GM23338 (cell line): ENCODE measurements at regions not wholly inside any gene's neighbourhood (a gene's known extent, or its start where the extent isn't known, plus 50 kb on each side); places are given as distances from the start of the nearest gene placed in this dataset.

Source experiments
- ATAC-seq: fragments of 200-7000 bp; cut with Tn5 transposase; 3 replicates; pipeline ENCODE4 v1.9.1; 2020
- DNase-seq: peaks from one replicate; pipeline ENCODE4 v3.0.0-alpha.2; 2015; ENCODE audit warnings: low spot score
- H2AFZ ChIP-seq: fragments of 200-600 bp; sonication (generic); 2 replicates; pipeline ENCODE4 v1.8.0; 2016; ENCODE audit warnings: antibody characterized with exemption, mild to moderate bottlenecking, moderate library complexity
- H3F3A ChIP-seq: fragments of 200-600 bp; sonication (generic); replicated peaks from 2 replicates; pipeline ENCODE4 v1.8.0; 2017; ENCODE audit warnings: antibody characterized with exemption, mixed run types, low read depth
- H3K27ac ChIP-seq: fragments of 200-600 bp; sonication (generic); 2 replicates; pipeline ENCODE4 v1.6.1; 2016; ENCODE audit warnings: low read depth
- H3K27me3 ChIP-seq: fragments of 200-600 bp; sonication (generic); 2 replicates; pipeline ENCODE4 v1.8.0; 2016; ENCODE audit warnings: mild to moderate bottlenecking, mixed run types, moderate library complexity; ENCODE audit not compliant: insufficient read depth
- H3K36me3 ChIP-seq: fragments of 200-600 bp; sonication (generic); 2 replicates; pipeline ENCODE4 v1.8.0; 2016; ENCODE audit warnings: mild to moderate bottlenecking; ENCODE audit not compliant: insufficient read depth
- H3K4me1 ChIP-seq: fragments of 200-600 bp; sonication (generic); 2 replicates; pipeline ENCODE4 v1.8.0; 2016; ENCODE audit warnings: mild to moderate bottlenecking, moderate library complexity; ENCODE audit not compliant: insufficient read depth
- H3K4me2 ChIP-seq: fragments of 200-600 bp; sonication (generic); 2 replicates; pipeline ENCODE4 v1.7.1; 2017; ENCODE audit warnings: mixed run types
- H3K4me3 ChIP-seq: fragments of 200-600 bp; sonication (generic); 2 replicates; pipeline ENCODE4 v1.6.1; 2016; ENCODE audit warnings: mixed run types
- H3K79me2 ChIP-seq: fragments of 200-600 bp; sonication (generic); replicated peaks from 2 replicates; pipeline ENCODE4 v1.8.0; 2017; ENCODE audit warnings: mild to moderate bottlenecking; ENCODE audit not compliant: insufficient read depth
- H3K9me2 ChIP-seq: fragments of 200-600 bp; sonication (generic); 2 replicates; pipeline ENCODE4 v1.8.0; 2017; ENCODE audit not compliant: insufficient read depth
- H4K20me1 ChIP-seq: fragments of 200-600 bp; sonication (generic); replicated peaks from 2 replicates; pipeline ENCODE4 v1.8.0; 2017; ENCODE audit warnings: mild to moderate bottlenecking; ENCODE audit not compliant: insufficient read depth
- H3K27ac Mint-ChIP-seq: 2 replicates; pipeline ENCODE4 v1.8.0; 2020; ENCODE audit warnings: inconsistent platforms, mild to moderate bottlenecking, moderate library complexity, mixed read lengths
- H3K27me3 Mint-ChIP-seq: 3 replicates; pipeline ENCODE4 v1.8.0; 2022; ENCODE audit warnings: low read depth, mild to moderate bottlenecking, moderate library complexity, mixed read lengths, inconsistent platforms; ENCODE audit not compliant: insufficient read depth, poor library complexity
- H3K36me3 Mint-ChIP-seq: 3 replicates; pipeline ENCODE4 v1.8.0; 2021; ENCODE audit warnings: low read depth, mild to moderate bottlenecking, inconsistent platforms, moderate library complexity, mixed read lengths
- H3K4me1 Mint-ChIP-seq: 3 replicates; pipeline ENCODE4 v1.8.0; 2020; ENCODE audit warnings: mild to moderate bottlenecking, inconsistent platforms, mixed read lengths
- H3K4me3 Mint-ChIP-seq: 3 replicates; pipeline ENCODE4 v1.8.0; 2021; ENCODE audit warnings: moderate library complexity, mild to moderate bottlenecking, inconsistent platforms, mixed read lengths
- H3K9me3 Mint-ChIP-seq: 3 replicates; pipeline ENCODE4 v1.8.0; 2020; ENCODE audit warnings: moderate library complexity, mild to moderate bottlenecking, inconsistent platforms, mixed read lengths
- CREB1 ChIP-seq: fragments of 250-450 bp; sonication (Bioruptor Pico); IDR thresholded peaks from 2 replicates; pipeline ENCODE4 v1.5.0; 2020; ENCODE audit warnings: low read depth, mild to moderate bottlenecking, moderate library complexity
- EZH2 ChIP-seq: fragments of 200-600 bp; sonication (generic); IDR thresholded peaks from one replicate; pipeline ENCODE4 v1.8.0; 2017; ENCODE audit warnings: antibody characterized with exemption, mild to moderate bottlenecking, low read depth; ENCODE audit not compliant: unreplicated experiment
- EZH2phosphoT487 ChIP-seq: fragments of 200-600 bp; sonication (generic); IDR thresholded peaks from one replicate; pipeline ENCODE4 v1.8.1; 2018; ENCODE audit warnings: antibody characterized with exemption; ENCODE audit not compliant: unreplicated experiment
- JUNB ChIP-seq: IDR thresholded peaks from one replicate; pipeline ENCODE4 v1.6.1; 2016; ENCODE audit warnings: antibody characterized with exemption; ENCODE audit not compliant: unreplicated experiment
- NANOG ChIP-seq: IDR thresholded peaks from 2 replicates; pipeline ENCODE4 v1.6.1; 2016; ENCODE audit warnings: antibody characterized with exemption, borderline replicate concordance
- POLR2AphosphoS5 ChIP-seq: IDR thresholded peaks from 2 replicates; pipeline ENCODE4 v1.6.1; 2016; ENCODE audit warnings: antibody characterized with exemption, low read depth
- STAT1 ChIP-seq: IDR thresholded peaks from one replicate; pipeline ENCODE4 v1.6.1; 2016; ENCODE audit warnings: antibody characterized with exemption; ENCODE audit not compliant: unreplicated experiment
- ZNF114 ChIP-seq: fragments of 250-450 bp; sonication (Bioruptor Pico); IDR thresholded peaks from 2 replicates; pipeline ENCODE4 v1.5.0; 2020; ENCODE audit warnings: mild to moderate bottlenecking, moderate library complexity
- ZNF331 ChIP-seq: fragments of 250-450 bp; sonication (Bioruptor Pico); IDR thresholded peaks from 2 replicates; pipeline ENCODE4 v1.5.0; 2020; ENCODE audit warnings: low read depth, mild to moderate bottlenecking, moderate library complexity
- TF ChIP-seq, protein P1 (sequence below), 2 experiments: fragments of 200-600 bp in 1 of 2; sonication (generic) in 1 of 2; conservative IDR thresholded peaks; 2 replicates each; pipeline versions ENCODE4 v1.5.1 to v1.6.1; 2016 to 2017; ENCODE audit warnings: antibody characterized with exemption in 2 of 2, low read depth in 2 of 2, mild to moderate bottlenecking in 2 of 2, moderate library complexity in 1 of 2
- TF ChIP-seq, protein P2 (sequence below): IDR thresholded peaks from one replicate; pipeline ENCODE4 v1.6.1; 2018; ENCODE audit warnings: antibody characterized with exemption; ENCODE audit not compliant: unreplicated experiment
- TF ChIP-seq, protein P3 (sequence below): fragments of 250-450 bp; sonication (Bioruptor Pico); IDR thresholded peaks from 2 replicates; pipeline ENCODE4 v1.5.0; 2020; ENCODE audit warnings: mild to moderate bottlenecking, moderate library complexity
- TF ChIP-seq, protein P4 (sequence below): IDR thresholded peaks from 2 replicates; pipeline ENCODE4 v1.6.1; 2016; ENCODE audit warnings: antibody characterized with exemption

DNA sequence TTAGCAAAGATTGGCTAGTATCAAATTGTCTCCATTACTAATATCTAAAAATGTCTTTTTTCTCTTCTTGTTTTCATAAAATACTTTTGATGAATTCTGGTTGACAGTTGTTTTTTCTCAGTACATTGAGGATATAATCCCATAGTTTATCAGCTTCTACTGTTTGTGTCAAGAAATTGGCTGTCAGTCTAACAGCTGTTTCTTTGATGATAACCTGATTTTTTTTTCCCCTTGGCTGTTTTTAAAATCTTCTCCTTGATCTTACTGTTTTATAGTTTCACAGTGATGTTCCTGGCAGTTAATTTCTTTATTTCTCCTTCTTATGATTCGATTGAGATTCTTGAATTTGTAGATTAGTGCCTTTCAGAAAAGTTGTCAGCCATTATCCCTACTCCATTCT is 315.3 kb upstream of the PMFBP1 start:
- Mint-ChIP-seq H3K27me3 (no peaks in the 10 kb centered on the region), H3K36me3 (no peaks in the 10 kb centered on the region), H3K4me3 (no peak overlapping the region), H3K4me1 (peaks cover 16% of the 10 kb centered on the region), H3K9me3 (no peaks in the 10 kb centered on the region), H3K27ac (no peak overlapping the region)
- Histone ChIP-seq H3K4me1 (peaks cover 4% of the 10 kb centered on the region), H3K4me2 (no peak overlapping the region), H3K4me3 (no peak overlapping the region), H3K79me2 (no peaks in the 10 kb centered on the region), H2AFZ (no peak overlapping the region), H3K9me2 (no peaks in the 10 kb centered on the region), H3K27ac (no peak overlapping the region), H3K36me3 (no peaks in the 10 kb centered on the region), H3F3A (no peaks in the 10 kb centered on the region), H3K27me3 (no peaks in the 10 kb centered on the region), H4K20me1 (no peaks in the 10 kb centered on the region)
- DNase-seq, result no peak
- ATAC-seq, result no peak
- no peak for TF ChIP-seq CREB1 (CRISPR knock-in tag)
- TF ChIP-seq, protein P1, sequence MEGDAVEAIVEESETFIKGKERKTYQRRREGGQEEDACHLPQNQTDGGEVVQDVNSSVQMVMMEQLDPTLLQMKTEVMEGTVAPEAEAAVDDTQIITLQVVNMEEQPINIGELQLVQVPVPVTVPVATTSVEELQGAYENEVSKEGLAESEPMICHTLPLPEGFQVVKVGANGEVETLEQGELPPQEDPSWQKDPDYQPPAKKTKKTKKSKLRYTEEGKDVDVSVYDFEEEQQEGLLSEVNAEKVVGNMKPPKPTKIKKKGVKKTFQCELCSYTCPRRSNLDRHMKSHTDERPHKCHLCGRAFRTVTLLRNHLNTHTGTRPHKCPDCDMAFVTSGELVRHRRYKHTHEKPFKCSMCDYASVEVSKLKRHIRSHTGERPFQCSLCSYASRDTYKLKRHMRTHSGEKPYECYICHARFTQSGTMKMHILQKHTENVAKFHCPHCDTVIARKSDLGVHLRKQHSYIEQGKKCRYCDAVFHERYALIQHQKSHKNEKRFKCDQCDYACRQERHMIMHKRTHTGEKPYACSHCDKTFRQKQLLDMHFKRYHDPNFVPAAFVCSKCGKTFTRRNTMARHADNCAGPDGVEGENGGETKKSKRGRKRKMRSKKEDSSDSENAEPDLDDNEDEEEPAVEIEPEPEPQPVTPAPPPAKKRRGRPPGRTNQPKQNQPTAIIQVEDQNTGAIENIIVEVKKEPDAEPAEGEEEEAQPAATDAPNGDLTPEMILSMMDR (conservative IDR thresholded peaks at IDR 0.05; ENCODE audit: low read depth in 2 of 2), result no peak
- TF ChIP-seq, protein P2, sequence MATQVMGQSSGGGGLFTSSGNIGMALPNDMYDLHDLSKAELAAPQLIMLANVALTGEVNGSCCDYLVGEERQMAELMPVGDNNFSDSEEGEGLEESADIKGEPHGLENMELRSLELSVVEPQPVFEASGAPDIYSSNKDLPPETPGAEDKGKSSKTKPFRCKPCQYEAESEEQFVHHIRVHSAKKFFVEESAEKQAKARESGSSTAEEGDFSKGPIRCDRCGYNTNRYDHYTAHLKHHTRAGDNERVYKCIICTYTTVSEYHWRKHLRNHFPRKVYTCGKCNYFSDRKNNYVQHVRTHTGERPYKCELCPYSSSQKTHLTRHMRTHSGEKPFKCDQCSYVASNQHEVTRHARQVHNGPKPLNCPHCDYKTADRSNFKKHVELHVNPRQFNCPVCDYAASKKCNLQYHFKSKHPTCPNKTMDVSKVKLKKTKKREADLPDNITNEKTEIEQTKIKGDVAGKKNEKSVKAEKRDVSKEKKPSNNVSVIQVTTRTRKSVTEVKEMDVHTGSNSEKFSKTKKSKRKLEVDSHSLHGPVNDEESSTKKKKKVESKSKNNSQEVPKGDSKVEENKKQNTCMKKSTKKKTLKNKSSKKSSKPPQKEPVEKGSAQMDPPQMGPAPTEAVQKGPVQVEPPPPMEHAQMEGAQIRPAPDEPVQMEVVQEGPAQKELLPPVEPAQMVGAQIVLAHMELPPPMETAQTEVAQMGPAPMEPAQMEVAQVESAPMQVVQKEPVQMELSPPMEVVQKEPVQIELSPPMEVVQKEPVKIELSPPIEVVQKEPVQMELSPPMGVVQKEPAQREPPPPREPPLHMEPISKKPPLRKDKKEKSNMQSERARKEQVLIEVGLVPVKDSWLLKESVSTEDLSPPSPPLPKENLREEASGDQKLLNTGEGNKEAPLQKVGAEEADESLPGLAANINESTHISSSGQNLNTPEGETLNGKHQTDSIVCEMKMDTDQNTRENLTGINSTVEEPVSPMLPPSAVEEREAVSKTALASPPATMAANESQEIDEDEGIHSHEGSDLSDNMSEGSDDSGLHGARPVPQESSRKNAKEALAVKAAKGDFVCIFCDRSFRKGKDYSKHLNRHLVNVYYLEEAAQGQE, result no peak
- no peak for TF ChIP-seq JUNB
- TF ChIP-seq EZH2phosphoT487, result no peak
- no peak for TF ChIP-seq EZH2
- TF ChIP-seq ZNF114 (CRISPR knock-in tag), result no peak
- no peak for TF ChIP-seq ZNF331 (CRISPR knock-in tag)
- no peak for TF ChIP-seq NANOG
- TF ChIP-seq, protein P3, sequence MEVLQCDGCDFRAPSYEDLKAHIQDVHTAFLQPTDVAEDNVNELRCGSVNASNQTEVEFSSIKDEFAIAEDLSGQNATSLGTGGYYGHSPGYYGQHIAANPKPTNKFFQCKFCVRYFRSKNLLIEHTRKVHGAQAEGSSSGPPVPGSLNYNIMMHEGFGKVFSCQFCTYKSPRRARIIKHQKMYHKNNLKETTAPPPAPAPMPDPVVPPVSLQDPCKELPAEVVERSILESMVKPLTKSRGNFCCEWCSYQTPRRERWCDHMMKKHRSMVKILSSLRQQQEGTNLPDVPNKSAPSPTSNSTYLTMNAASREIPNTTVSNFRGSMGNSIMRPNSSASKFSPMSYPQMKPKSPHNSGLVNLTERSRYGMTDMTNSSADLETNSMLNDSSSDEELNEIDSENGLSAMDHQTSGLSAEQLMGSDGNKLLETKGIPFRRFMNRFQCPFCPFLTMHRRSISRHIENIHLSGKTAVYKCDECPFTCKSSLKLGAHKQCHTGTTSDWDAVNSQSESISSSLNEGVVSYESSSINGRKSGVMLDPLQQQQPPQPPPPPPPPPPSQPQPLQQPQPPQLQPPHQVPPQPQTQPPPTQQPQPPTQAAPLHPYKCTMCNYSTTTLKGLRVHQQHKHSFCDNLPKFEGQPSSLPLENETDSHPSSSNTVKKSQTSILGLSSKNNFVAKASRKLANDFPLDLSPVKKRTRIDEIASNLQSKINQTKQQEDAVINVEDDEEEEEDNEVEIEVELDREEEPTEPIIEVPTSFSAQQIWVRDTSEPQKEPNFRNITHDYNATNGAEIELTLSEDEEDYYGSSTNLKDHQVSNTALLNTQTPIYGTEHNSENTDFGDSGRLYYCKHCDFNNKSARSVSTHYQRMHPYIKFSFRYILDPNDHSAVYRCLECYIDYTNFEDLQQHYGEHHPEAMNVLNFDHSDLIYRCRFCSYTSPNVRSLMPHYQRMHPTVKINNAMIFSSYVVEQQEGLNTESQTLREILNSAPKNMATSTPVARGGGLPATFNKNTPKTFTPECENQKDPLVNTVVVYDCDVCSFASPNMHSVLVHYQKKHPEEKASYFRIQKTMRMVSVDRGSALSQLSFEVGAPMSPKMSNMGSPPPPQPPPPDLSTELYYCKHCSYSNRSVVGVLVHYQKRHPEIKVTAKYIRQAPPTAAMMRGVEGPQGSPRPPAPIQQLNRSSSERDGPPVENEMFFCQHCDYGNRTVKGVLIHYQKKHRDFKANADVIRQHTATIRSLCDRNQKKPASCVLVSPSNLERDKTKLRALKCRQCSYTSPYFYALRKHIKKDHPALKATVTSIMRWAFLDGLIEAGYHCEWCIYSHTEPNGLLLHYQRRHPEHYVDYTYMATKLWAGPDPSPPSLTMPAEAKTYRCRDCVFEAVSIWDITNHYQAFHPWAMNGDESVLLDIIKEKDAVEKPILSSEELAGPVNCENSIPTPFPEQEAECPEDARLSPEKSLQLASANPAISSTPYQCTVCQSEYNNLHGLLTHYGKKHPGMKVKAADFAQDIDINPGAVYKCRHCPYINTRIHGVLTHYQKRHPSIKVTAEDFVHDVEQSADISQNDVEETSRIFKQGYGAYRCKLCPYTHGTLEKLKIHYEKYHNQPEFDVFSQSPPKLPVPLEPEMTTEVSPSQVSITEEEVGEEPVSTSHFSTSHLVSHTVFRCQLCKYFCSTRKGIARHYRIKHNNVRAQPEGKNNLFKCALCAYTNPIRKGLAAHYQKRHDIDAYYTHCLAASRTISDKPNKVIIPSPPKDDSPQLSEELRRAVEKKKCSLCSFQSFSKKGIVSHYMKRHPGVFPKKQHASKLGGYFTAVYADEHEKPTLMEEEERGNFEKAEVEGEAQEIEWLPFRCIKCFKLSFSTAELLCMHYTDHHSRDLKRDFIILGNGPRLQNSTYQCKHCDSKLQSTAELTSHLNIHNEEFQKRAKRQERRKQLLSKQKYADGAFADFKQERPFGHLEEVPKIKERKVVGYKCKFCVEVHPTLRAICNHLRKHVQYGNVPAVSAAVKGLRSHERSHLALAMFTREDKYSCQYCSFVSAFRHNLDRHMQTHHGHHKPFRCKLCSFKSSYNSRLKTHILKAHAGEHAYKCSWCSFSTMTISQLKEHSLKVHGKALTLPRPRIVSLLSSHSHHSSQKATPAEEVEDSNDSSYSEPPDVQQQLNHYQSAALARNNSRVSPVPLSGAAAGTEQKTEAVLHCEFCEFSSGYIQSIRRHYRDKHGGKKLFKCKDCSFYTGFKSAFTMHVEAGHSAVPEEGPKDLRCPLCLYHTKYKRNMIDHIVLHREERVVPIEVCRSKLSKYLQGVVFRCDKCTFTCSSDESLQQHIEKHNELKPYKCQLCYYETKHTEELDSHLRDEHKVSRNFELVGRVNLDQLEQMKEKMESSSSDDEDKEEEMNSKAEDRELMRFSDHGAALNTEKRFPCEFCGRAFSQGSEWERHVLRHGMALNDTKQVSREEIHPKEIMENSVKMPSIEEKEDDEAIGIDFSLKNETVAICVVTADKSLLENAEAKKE (CRISPR knock-in tag), result no peak
- TF ChIP-seq, protein P4, sequence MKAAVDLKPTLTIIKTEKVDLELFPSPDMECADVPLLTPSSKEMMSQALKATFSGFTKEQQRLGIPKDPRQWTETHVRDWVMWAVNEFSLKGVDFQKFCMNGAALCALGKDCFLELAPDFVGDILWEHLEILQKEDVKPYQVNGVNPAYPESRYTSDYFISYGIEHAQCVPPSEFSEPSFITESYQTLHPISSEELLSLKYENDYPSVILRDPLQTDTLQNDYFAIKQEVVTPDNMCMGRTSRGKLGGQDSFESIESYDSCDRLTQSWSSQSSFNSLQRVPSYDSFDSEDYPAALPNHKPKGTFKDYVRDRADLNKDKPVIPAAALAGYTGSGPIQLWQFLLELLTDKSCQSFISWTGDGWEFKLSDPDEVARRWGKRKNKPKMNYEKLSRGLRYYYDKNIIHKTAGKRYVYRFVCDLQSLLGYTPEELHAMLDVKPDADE, result no peak
- no peak for TF ChIP-seq STAT1
- no peak for TF ChIP-seq POLR2AphosphoS5
